GM18907 (cell line): ENCODE measurements at regions not wholly inside any gene's neighbourhood (a gene's known extent, or its start where the extent isn't known, plus 50 kb on each side); places are given as distances from the start of the nearest gene placed in this dataset.
"Not testable (repeated sequence)": the region's sequence is repeated elsewhere in the genome, so short reads cannot be mapped to it uniquely, and the experiment has no call there.

Experiments used
- ATAC-seq: cut with Tn5 transposase; IDR thresholded peaks from one replicate; pipeline ENCODE4 v1.9.1; 2021; ENCODE audit warnings: mild to moderate bottlenecking, moderate library complexity; ENCODE audit not compliant: unreplicated experiment

DNA sequence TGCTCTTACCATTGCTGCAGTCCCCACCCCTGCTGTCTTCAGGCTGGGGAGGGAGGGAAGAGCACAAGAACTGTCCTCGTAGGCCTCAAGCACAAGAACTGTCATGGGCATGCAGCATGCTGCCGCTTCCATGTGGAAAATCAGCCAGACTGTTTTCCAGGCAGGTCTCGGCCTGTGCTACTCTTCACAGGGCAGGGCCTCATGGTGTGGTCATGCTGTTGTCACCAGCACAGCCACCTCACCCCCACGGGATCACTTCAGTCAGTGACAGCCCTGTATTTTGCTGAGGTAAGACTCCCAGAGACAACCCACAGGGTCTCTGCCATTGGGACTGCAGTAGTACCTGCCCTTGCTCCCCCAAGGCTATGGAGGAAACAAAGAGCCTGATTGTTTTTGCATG, 205.3 kb downstream of the NAP1L3 start:
- ATAC-seq, result no peak

DNA sequence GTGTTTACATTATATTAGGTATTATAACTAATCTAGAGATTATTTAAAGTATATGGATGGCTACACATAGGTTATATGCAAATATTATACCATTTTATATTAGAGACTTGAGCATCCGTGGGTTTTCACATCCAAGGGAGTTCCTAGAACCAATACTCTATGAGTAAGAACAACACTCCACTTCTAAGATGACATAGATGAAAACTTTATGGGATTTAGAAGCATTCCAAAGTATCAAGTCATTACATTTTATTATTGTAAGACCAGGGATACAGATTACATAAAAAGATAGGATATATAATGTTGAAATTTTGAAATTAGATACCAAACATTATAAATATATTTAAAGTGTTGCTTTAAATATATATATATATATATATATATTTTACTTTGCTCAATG, 207.0 kb downstream of the NAP1L3 start:
- no peak for ATAC-seq

DNA sequence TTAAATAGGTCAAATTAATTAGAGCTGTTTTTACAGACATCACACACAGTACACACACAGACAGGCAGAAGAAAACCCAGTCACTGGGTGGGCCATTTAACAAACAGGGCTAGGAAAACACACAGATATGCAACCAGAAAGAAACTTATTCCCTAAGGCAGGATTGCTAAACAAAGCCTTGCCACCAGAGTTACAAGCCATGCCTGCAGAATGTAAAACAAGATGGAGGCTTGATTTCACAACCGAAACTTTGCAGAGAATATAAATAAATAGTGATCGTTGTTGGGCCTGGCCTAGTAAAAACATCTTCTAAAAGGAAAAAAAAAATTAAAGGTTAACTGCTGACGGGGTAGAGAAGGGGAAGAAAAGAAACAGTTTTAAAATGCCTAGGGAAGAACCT, 212.3 kb downstream of the NAP1L3 start:
- ATAC-seq, result no peak

DNA sequence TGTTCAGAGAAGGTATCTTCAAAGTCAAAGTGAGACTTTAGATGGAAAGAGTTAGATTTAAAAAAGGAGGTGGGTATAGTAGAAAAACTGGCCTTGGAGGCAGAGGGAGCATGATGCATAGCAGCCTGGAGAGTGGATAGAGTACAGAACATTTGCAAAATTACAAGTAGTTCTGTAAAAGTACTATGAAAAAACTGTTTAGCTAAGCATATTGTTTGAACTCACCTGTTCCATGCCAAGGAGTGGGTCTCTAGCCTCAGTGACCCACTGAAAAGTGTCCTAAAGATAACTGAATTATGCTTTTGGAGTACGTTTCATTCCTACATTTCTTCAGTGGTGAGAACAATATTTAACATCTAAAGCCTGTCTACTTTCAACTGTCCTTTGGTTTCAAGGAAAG, 218.9 kb downstream of the NAP1L3 start:
- ATAC-seq, result no peak

DNA sequence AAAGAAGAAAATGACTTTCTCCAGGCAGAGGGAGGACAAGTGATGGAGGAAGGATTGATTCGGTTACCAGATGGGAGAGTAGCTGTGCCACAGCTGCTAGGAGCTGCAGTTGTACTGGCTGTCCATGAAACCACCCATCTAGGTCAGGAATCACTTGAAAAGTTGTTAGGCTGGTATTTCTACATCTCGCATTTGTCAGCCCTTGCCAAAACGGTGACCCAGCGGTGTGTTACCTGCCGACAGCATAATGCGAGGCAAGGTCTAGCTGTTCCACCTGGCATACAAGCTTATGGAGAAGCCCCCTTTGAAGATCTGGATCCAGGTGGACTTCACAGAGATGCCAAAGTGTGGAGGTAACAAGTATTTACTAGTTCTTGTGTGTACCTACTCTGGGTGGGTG, 238.7 kb downstream of the NAP1L3 start:
- not testable (repeated sequence) for ATAC-seq

DNA sequence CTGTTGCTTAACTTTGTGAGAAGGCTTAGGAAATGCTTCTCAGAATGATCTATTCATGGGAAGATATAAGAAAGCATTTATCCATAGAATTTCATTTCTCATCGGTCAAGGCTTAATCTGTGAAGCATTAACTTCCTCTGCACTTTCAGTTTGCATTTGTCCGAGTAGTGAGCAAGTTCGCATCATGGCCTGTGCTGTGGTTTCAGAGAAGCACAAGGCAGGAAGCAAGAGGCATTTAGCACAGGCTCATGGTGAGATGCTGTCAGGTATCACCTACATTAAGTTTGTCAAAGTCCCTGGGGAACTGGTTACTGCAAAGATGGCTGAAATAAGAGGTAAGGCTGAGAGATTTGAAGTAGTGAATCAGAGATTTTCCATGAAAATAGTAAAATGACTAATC, 244.9 kb downstream of the NAP1L3 start:
- no peak for ATAC-seq

DNA sequence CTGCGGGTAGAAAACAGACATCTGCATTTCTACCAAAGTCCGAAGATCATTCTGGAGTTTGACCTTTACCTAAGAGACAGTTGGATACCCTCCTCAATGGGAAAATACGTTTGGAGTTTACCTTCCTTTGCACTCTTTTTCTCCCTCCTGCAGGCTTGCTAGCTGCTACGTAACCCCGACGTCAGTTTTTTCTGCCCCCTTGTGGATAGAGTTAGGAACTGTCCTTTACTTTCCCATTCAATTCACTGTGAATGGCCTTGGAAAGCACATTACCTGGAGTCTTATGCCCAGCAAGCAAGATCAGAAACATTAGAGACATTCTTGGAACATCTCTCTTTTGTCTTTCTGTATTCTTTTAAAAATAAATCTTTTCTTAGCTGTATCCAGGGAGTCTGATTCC, 250.7 kb downstream of the NAP1L3 start:
- ATAC-seq, result peak; percentile 94

DNA sequence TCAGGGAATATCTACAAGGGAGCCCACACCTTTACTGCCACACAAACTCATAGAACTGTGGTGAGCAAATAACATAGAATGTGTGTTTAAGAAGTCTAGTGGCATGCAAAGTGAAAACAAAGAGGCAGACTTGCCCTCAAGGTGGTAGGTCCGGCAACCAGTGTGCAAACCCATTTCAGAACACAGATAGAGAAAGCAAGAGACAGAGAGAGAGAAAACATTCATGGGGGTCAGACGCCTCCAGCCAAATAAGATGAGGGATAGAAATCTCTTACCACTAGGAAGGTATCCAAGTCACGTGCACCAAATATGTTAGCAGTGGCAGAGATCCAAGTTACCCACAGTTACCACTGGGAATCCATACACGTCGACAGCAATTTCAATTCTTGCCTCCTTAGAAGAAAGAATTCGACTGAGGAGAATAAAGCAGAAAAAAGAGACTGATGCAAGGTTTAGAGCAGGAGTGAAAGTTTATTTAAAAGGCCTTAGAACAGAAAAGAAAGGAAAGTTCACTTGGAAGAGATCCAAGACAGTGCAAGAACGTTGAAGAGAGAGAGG, 252.8 kb downstream of the NAP1L3 start:
- ATAC-seq, result no peak

DNA sequence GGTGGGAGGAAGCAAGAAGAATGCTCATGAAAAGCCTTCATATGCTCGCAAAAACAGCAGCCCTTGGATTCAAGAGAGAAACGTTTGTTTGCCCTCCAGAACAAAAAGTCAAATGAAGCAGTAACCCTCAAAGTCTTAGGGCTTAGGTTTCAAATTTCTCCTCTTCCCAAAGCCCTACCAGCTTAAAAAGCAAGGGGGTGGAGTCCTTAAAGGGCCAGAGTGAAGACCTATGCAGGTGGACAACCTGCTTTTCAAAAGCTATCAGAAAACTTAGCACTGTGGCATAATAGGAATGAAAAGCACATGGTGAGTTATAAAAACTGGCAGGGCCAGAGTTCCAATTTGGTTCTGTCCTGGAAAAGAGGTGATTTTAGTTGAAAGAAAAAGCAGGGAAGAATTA, 253.3 kb downstream of the NAP1L3 start:
- no peak for ATAC-seq

DNA sequence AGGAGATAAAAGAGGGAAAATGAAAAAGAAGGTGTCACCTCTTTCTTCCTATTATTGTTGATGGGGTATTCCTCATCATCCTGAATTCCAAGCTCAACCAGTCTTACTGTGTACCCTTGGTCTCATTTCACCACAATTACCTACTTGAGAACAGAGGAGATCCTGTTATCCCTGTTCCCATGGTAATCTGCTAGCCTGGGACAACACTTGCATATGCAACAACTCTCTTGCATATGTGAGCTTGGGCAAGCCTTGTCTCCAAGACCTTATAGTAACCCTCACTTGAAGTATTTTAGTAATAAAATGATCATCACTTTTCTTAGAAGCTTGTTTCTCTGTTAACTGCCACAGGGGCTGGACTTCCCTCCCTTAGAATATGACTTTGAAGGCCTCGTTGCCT, 253.7 kb downstream of the NAP1L3 start:
- no peak for ATAC-seq

DNA sequence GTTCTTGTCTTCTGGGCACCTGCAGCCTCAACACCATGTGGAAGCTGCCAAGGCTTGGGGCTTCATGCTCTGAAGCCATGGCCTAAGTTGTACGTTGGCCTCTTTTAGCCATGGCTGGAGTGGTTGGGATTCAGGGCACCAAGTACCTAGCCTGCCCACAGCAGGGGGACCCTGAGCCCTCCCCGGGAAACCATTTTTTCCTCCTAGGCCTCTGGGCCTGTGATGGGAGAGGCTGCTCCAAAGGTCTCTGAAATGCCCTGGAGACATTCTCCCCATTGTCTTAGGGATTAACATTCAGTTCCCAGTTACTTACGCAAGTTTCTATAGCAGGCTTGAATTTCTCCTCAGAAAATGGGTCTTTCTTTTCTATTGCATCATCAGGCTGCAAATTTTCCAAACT, 269.3 kb downstream of the NAP1L3 start:
- ATAC-seq, result no peak

DNA sequence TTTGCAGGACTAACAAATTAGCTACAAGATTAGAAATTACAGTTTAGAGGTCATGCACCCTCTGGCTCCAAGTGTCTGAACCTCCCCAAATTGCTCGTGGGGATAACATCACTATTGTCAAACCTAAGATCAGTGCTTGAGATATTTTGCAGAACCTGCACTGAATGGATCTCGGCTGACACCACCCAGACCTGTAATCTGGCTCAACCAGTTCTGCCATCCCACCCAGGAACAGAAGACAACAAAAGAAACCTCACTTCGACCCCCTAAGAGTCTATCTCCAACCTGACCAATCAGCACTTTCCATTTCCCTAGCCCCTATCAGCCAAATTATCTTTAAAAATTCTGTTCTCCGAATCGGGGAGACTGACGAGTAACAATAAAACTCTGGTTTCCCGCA, 318.7 kb downstream of the NAP1L3 start:
- ATAC-seq, result no peak

DNA sequence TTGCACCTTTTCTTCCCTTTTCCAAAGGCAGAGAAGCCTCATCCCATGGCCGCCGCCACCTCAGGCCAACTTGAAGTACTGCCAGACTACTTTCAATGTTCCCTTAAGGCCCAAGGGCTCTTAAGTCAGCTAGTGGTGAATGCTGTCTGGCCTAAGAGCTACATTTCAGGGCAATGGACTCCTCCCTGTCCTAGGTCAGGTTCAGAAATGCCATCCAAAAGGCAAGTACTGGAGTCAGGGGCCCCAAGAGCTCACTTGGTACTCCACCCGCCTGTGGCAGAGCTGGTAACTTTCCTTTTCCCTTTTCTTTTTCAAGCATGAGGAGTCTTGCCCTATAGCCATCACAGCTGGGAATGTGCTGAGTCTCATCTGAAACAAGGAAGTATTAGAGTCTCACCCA, 327.1 kb downstream of the NAP1L3 start:
- no peak for ATAC-seq

DNA sequence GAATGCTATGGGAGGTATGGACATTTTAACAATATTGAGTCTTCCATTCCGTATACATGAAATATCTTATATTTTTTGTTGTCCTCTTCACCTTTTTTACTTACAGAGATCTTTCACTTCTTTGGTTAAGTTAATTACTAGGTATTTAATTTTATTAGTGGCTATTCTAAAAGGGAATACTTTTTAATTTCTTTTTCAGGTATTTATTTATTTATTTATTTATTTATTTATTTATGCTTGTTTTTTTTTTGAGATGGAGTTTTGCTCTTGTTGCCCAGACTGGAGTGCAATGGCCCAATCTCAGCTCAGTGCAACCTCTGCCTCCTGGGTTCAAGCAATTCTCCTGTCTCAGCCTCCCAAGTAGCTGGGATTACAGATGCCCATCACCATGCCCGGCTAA, 329.1 kb downstream of the NAP1L3 start:
- not testable (repeated sequence) for ATAC-seq

DNA sequence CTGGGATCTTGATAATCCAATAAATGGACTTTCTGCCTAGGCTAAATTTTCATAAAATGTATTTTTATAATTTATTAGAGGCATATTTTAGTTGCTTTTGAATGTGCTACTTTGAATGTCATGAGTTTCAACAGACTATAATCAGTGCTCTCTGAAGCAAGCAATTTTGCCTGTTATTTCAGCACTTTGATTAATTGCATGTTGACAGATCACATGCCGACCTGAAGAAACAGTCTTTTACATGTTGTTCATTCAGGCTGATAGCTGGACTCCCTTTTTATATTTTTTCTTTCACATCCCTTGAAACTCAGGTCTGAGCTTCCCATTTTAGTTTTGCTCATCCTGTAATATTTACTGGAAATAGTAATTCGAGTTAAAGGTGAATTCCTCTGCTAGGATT, 341.0 kb downstream of the NAP1L3 start:
- ATAC-seq, result no peak

DNA sequence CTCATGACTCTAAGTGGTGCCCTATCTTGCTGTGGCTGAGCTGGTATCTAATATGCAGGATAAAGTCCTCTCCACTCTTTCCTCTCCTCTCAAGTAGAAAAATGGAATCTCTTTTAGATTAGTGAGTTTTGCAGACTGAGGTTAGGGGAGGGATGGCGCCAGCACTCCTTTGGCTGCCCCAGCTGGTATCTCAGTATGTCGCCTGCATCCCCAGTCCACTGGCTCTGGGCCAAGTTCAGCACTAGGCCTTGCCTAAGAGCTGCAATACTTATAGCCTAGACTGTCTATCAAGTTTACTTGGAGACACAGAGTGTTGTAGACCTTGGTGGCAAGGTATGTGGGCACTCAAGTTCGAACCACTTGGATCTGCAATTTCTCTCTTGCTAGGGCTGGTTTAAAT, 351.3 kb downstream of the NAP1L3 start:
- no peak for ATAC-seq

DNA sequence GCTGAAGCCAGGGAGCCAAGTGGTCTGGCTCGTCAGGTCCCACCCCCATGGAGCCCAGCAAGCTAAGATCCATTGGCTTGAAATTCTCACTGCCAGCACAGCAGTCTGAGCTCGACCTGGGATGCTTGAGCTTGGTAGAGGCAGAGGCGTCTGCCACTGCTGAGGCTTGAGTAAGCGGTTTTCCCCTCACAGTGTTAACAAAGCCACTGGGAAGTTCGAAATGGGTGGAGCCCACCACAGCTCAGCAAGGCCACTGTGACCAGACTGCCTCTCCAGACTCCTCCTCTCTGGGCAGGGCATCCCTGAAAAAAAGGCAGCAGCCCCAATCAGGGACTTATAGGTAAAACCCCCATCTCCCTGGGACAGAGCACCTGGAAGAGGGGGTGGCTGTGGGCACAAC, 353.8 kb downstream of the NAP1L3 start:
- ATAC-seq, result no peak
